ENCODE measurements at regions not wholly inside any gene's neighbourhood (a gene's known extent, or its start where the extent isn't known, plus 50 kb on each side); places are given as distances from the start of the nearest gene placed in this dataset.
"Not testable (repeated sequence)": the region's sequence is repeated elsewhere in the genome, so short reads cannot be mapped to it uniquely, and the experiment has no call there.

DNA sequence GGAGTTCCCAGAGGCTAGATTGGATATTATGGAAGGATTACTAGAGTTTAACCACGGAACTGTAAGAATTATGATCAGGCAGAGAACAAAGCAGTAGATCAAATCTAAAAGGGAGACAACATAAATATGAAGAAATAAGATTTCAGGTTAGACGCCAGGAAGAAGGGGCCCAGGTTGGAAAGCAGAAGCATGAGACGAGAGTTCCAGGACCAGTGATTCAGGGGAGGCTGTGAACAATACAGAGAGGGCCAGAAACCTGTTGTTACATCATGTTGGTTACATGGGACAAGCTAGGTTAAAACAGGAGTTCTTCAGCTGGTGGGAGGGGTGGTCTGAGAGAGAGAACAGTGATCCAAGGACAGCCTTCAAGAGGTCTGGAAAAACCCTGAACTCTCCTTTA is 128.4 kb upstream of the MROH9 start:
- peak overlapping the region; percentile 32 for H3K27ac ChIP-seq (ENCODE audit: low read depth, low read length)
- TF ChIP-seq, protein P1, sequence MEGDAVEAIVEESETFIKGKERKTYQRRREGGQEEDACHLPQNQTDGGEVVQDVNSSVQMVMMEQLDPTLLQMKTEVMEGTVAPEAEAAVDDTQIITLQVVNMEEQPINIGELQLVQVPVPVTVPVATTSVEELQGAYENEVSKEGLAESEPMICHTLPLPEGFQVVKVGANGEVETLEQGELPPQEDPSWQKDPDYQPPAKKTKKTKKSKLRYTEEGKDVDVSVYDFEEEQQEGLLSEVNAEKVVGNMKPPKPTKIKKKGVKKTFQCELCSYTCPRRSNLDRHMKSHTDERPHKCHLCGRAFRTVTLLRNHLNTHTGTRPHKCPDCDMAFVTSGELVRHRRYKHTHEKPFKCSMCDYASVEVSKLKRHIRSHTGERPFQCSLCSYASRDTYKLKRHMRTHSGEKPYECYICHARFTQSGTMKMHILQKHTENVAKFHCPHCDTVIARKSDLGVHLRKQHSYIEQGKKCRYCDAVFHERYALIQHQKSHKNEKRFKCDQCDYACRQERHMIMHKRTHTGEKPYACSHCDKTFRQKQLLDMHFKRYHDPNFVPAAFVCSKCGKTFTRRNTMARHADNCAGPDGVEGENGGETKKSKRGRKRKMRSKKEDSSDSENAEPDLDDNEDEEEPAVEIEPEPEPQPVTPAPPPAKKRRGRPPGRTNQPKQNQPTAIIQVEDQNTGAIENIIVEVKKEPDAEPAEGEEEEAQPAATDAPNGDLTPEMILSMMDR (IDR thresholded peaks at IDR 0.05; ENCODE audit: insufficient read depth, low read depth, low read length), result no peak
- TF ChIP-seq EZH2 (IDR thresholded peaks at IDR 0.05; ENCODE audit: insufficient read depth, low read length), result no peak
- no peaks in the 10 kb centered on the region for H3K27me3 ChIP-seq (ENCODE audit: insufficient read depth, low read length)
- H3K4me3 ChIP-seq (ENCODE audit: insufficient read depth, low read depth, low read length), result no peak overlapping the region
- no peak for FAIRE-seq
- Mint-ChIP-seq H3K36me3 (ENCODE audit: low read depth, unreplicated experiment) (no peaks in the 10 kb centered on the region), H3K4me3 (ENCODE audit: unreplicated experiment) (no peak overlapping the region), H3K27ac (ENCODE audit: unreplicated experiment) (peak overlapping the region; percentile 88), H3K4me1 (ENCODE audit: low read depth, unreplicated experiment) (peaks cover 28% of the 10 kb centered on the region), H3K9me3 (ENCODE audit: unreplicated experiment) (no peaks in the 10 kb centered on the region), H3K27me3 (ENCODE audit: low read depth, unreplicated experiment) (no peaks in the 10 kb centered on the region)
- H2AFZ ChIP-seq (ENCODE audit: low read depth, low read length), result peak overlapping the region; percentile 19
- H3K9me3 ChIP-seq (ENCODE audit: insufficient read depth, low read depth, low read length), result no peaks in the 10 kb centered on the region
- H3K79me2 ChIP-seq (ENCODE audit: insufficient read depth, low read length), result no peaks in the 10 kb centered on the region
- peak overlapping the region; percentile 25 for H3K4me2 ChIP-seq (ENCODE audit: low read length)
- H3K9ac ChIP-seq (ENCODE audit: low read length), result no peak overlapping the region
- H4K20me1 ChIP-seq (ENCODE audit: insufficient read depth, low read length), result no peaks in the 10 kb centered on the region
- no peak for DNase-seq (ENCODE audit: low read depth)
- peaks cover 5% of the 10 kb centered on the region for H3K4me1 ChIP-seq (ENCODE audit: insufficient read depth, low read length)
- H3K36me3 ChIP-seq (ENCODE audit: insufficient read depth, low read length), result no peaks in the 10 kb centered on the region

DNA sequence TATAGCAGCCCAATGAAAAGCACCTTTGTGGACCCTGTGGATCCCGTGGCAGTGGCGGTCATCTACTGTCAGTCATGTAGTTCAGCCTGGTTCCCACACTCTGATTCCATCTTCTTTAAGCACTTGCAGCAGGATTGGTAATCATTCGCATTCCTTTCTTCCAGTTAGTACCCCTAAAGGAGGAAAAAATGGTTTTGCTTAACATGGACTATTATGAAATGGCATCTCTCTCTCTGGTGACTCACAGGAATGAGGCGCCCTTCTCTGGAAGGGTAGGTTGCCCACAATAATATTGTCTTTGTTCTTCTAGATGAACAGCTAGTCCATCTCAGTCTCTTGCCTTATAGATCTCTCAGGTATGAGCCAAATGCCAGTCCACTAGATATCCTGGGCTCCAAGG is 127.9 kb upstream of the MROH9 start:
- Histone ChIP-seq H2AFZ (ENCODE audit: low read depth, low read length) (peak overlapping the region; percentile 19), H3K79me2 (ENCODE audit: insufficient read depth, low read length) (no peaks in the 10 kb centered on the region), H4K20me1 (ENCODE audit: insufficient read depth, low read length) (no peaks in the 10 kb centered on the region), H3K9me3 (ENCODE audit: insufficient read depth, low read depth, low read length) (no peaks in the 10 kb centered on the region), H3K4me3 (ENCODE audit: insufficient read depth, low read depth, low read length) (no peak overlapping the region), H3K36me3 (ENCODE audit: insufficient read depth, low read length) (no peaks in the 10 kb centered on the region), H3K27ac (ENCODE audit: low read depth, low read length) (peak overlapping the region; percentile 32), H3K9ac (ENCODE audit: low read length) (no peak overlapping the region), H3K27me3 (ENCODE audit: insufficient read depth, low read length) (no peaks in the 10 kb centered on the region), H3K4me2 (ENCODE audit: low read length) (peak overlapping the region; percentile 25), H3K4me1 (ENCODE audit: insufficient read depth, low read length) (peaks cover 5% of the 10 kb centered on the region)
- Mint-ChIP-seq H3K4me3 (ENCODE audit: unreplicated experiment) (no peak overlapping the region), H3K36me3 (ENCODE audit: low read depth, unreplicated experiment) (no peaks in the 10 kb centered on the region), H3K9me3 (ENCODE audit: unreplicated experiment) (no peaks in the 10 kb centered on the region), H3K27me3 (ENCODE audit: low read depth, unreplicated experiment) (no peaks in the 10 kb centered on the region), H3K27ac (ENCODE audit: unreplicated experiment) (peak overlapping the region; percentile 88), H3K4me1 (ENCODE audit: low read depth, unreplicated experiment) (peaks cover 28% of the 10 kb centered on the region)
- TF ChIP-seq EZH2 (IDR thresholded peaks at IDR 0.05; ENCODE audit: insufficient read depth, low read length), result no peak
- TF ChIP-seq, protein P1 (IDR thresholded peaks at IDR 0.05; ENCODE audit: insufficient read depth, low read depth, low read length), result no peak
- FAIRE-seq (no peak), DNase-seq (ENCODE audit: low read depth) (peak; percentile 83)

DNA sequence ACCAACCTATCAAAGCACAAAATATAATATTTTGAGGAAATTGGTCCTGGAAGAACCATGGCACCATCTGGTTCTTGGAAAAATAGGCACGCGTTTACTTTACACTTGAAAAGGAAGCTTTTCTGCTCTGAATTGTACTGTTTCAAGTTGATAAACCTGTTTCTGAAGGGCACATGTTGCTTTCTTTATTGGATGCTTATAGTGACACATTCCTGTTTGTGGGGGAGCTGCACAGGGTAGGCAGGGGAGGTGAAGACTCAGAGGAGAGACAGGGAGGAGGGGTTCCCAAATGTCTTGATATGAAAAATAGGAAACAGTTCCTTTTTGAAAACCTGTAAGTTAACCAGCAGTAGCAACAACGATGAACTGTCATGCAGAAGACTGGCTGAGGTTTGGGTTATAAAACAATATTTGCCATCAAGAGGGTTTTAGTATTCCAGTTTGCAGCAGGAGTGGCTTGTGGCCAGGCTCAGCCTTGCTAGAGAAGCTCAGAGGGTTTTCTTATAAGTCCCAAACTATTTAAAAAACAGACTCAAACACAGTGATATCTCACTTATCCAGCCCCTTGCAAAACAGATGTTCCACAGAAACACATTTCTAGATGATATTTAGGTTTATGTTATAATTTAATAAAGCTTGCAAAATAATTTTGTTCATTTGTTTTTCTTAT is 127.0 kb upstream of the MROH9 start:
- no peak overlapping the region for H3K9ac ChIP-seq (ENCODE audit: low read length)
- H2AFZ ChIP-seq (ENCODE audit: low read depth, low read length), result no peak overlapping the region
- H3K9me3 Mint-ChIP-seq (ENCODE audit: unreplicated experiment), result peaks cover under 1% of the 10 kb centered on the region
- H3K4me2 ChIP-seq (ENCODE audit: low read length), result no peak overlapping the region
- DNase-seq (ENCODE audit: low read depth) (no peak), FAIRE-seq (no peak)
- no peak overlapping the region for H3K27ac Mint-ChIP-seq (ENCODE audit: unreplicated experiment)
- H3K27me3 ChIP-seq (ENCODE audit: insufficient read depth, low read length), result no peaks in the 10 kb centered on the region
- H3K36me3 ChIP-seq (ENCODE audit: insufficient read depth, low read length), result no peaks in the 10 kb centered on the region
- peaks cover 26% of the 10 kb centered on the region for H3K4me1 Mint-ChIP-seq (ENCODE audit: low read depth, unreplicated experiment)
- no peaks in the 10 kb centered on the region for H4K20me1 ChIP-seq (ENCODE audit: insufficient read depth, low read length)
- no peaks in the 10 kb centered on the region for H3K36me3 Mint-ChIP-seq (ENCODE audit: low read depth, unreplicated experiment)
- TF ChIP-seq, protein P1 (IDR thresholded peaks at IDR 0.05; ENCODE audit: insufficient read depth, low read depth, low read length), result no peak
- no peak for TF ChIP-seq EZH2 (IDR thresholded peaks at IDR 0.05; ENCODE audit: insufficient read depth, low read length)
- H3K4me3 Mint-ChIP-seq (ENCODE audit: unreplicated experiment), result no peak overlapping the region
- no peaks in the 10 kb centered on the region for H3K79me2 ChIP-seq (ENCODE audit: insufficient read depth, low read length)
- no peak overlapping the region for H3K4me3 ChIP-seq (ENCODE audit: insufficient read depth, low read depth, low read length)
- H3K9me3 ChIP-seq (ENCODE audit: insufficient read depth, low read depth, low read length), result no peaks in the 10 kb centered on the region
- H3K4me1 ChIP-seq (ENCODE audit: insufficient read depth, low read length), result peaks cover 5% of the 10 kb centered on the region
- no peaks in the 10 kb centered on the region for H3K27me3 Mint-ChIP-seq (ENCODE audit: low read depth, unreplicated experiment)
- H3K27ac ChIP-seq (ENCODE audit: low read depth, low read length), result no peak overlapping the region

DNA sequence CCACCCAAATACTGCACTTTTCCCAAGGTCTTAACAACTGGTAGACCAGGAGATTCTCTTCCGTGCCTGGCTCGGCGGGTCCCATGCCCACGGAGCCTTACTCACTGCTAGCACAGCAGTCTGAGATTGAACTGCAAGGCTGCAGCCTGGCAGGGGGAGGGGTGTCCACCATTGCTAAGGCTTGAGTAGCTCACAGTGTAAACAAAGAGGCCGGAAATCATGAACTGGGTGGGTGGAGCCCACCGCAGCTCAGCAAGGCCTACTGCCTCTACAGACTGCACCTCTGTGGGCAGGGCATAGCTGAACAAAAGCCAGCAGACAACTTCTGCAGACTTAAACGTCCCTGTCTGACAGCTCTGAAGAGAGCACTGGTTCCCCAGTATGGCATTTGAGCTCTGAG is 124.3 kb upstream of the MROH9 start:
- H3K9me3 Mint-ChIP-seq (ENCODE audit: unreplicated experiment); H3K4me3 ChIP-seq (ENCODE audit: insufficient read depth, low read depth, low read length); H3K27ac ChIP-seq (ENCODE audit: low read depth, low read length); H3K4me1 ChIP-seq (ENCODE audit: insufficient read depth, low read length); H3K27me3 ChIP-seq (ENCODE audit: insufficient read depth, low read length); H3K9me3 ChIP-seq (ENCODE audit: insufficient read depth, low read depth, low read length); FAIRE-seq; H3K79me2 ChIP-seq (ENCODE audit: insufficient read depth, low read length); H4K20me1 ChIP-seq (ENCODE audit: insufficient read depth, low read length); H3K9ac ChIP-seq (ENCODE audit: low read length); H3K27me3 Mint-ChIP-seq (ENCODE audit: low read depth, unreplicated experiment); H3K27ac Mint-ChIP-seq (ENCODE audit: unreplicated experiment); H3K4me3 Mint-ChIP-seq (ENCODE audit: unreplicated experiment); H3K36me3 Mint-ChIP-seq (ENCODE audit: low read depth, unreplicated experiment); H3K4me2 ChIP-seq (ENCODE audit: low read length); H3K36me3 ChIP-seq (ENCODE audit: insufficient read depth, low read length): not testable (repeated sequence)
- H2AFZ ChIP-seq (ENCODE audit: low read depth, low read length), result peak overlapping the region; percentile 41
- DNase-seq (ENCODE audit: low read depth), result peak; percentile 22
- H3K4me1 Mint-ChIP-seq (ENCODE audit: low read depth, unreplicated experiment), result peaks cover 21% of the 10 kb centered on the region

Data from astrocyte (in vitro differentiated cells and primary cell).